NCI-H226 (cell line): ENCODE measurements at regions not wholly inside any gene's neighbourhood (a gene's known extent, or its start where the extent isn't known, plus 50 kb on each side); places are given as distances from the start of the nearest gene placed in this dataset.
"Not testable (repeated sequence)": the region's sequence is repeated elsewhere in the genome, so short reads cannot be mapped to it uniquely, and the experiment has no call there.

Source experiments
- DNase-seq: peaks from one replicate; pipeline ENCODE4 v3.0.0-alpha.2; 2015

DNA sequence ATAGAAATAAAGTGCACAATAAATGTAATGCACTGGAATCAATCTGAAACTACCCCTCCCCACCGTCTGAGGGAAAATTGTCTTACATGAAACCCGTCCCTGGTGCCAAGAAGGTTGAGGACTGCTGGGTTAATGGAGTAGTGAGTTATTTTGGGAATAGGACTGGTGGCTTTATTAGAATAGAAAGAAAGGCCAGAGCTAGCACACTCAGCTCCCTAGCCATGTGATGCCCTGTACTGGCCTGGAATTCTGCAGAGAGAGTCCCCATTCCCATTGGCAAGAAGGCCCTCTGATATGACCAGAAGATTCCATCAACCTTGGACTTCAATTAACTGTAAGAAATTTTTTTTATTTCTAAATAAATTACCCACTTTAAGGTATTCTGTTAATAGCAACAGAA, 393.5 kb upstream of the PCDH9 start:
- no peak for DNase-seq

- no peak for DNase-seq
Observed at GRCh38 chr13:67620665-67621064, 390.5 kb upstream of the PCDH9 start.

DNA sequence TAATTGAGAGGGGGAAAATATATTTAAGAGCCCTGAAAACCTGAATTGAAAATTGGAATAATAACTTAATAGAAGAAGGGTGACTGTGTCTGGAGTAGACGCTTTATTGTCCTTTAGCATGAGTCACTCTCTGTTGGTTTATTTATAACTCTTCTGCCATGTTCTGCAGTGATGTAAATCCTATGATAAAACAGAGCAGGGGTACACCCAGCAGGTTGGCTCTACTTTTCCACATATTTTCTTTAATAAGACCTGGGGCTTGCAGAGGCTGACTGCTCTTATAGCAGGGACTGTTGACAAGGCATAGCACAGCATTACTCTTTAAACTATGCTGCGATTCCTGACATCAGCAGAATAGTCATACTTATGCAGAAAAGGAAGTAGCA, 389.9 kb upstream of the PCDH9 start:
- DNase-seq = no peak

DNA sequence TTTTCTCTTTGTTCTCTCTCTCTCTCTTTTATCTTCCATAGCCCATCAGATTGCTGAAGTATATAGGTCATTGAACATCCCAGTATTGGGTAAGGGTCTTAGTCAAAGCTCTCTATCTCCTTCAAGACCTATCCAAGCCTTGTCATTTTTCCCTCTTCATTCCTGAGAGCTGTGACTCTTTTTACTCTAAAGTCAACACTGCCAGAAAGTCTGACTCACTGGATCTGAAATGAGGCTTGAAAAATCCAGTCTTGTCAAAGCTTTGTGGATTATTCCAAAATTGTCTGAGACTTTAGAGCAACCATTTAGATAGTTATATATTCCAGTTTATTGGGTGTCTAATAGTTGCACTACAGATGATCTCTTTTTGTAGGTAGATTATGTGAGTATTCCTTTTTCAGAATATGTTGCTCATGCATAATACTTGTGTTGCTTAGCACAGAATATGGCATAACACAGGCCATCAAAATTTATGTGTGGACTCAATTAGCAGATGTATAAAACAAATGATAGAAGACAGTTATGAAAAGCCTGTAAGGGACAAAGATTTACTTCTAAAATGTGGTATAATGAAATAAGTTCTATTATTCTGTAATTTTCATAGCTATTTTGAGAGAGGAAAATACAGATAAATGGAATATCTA, 389.3 kb upstream of the PCDH9 start:
- no peak for DNase-seq

DNA sequence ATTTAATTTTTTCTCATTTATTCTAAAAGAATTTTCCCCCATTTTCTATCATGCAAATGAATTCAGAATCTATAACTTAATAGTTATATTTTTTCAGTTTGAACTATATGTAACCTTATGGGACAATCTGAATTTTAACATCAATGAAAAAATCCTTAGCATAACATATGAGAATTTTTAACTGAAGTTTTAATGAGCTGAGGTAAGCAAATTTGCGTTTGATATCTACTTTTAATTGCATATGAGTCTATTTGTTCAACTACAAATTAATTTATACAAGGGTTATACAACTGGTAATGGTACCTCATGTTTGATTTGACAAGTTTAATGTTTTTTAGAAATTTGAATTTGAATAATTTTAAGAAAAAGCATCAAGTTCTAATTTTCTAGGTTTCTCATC, 384.4 kb upstream of the PCDH9 start:
- DNase-seq = no peak

GRCh38 chr13:67614013-67614412, 383.9 kb upstream of the PCDH9 start:
- DNase-seq = no peak

DNA sequence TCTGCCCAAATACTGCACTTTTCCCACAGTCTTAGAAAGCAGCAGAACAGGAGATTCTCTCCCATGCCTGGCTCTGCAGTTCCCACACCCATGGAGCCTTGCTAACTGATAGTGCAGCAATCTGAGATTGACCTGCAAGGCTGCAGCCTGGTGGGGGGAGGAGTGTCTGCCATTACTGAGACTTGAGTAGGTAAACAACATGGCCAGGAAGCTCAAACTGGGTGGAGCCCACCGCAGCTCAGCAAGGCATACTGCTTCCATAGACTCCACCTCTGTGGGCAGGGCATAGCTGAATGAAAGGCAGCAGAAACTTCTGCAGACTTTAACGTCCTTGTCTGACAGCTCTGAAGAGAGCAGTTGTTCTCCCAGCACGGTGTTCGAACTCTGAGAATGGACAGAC, 358.5 kb upstream of the PCDH9 start:
- DNase-seq = no peak

GRCh38 chr13:67577361-67577760, 347.2 kb upstream of the PCDH9 start:
- no peak for DNase-seq

- DNase-seq = peak; percentile 79
Observed at GRCh38 chr13:67574320-67575233, 344.4 kb upstream of the PCDH9 start.

DNA sequence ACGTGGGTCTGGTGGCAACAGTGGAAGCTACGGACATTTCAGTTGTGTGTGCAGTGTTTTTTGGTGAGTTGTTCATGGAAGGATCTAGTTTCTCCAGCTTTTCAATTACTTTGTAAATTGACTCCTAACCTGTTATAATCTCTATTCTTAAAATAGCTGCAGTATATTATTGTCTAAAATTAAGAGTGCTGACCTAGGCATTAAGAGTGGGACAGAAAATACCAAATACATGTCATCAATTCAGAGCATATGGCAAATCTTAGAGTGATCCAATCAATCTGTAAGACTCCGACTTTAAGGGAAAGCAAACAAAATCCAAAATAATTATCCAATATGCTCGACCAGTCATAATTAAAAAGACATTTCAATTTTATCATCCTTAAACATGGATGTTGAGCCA, 338.1 kb upstream of the PCDH9 start:
- no peak for DNase-seq

- no peak for DNase-seq
Observed at GRCh38 chr13:67557642-67558241, 327.6 kb upstream of the PCDH9 start.

DNA sequence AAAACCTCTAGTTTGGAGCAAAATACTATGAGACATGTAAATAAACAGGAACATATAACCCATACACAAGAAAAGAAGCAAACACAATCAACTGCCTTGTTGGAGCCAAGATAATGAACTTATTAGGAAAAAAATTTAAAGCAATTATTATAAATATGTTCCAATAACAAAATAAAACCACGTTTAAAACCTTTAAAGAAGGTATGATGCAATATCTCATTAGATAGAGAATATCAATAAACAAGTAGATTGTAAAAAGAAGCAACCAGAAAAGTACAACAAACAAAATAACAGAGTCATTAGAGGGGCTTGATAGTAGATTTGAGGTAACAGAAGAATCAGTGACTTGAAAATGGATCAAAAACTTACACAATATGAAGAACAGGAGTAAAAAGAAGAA, 327.0 kb upstream of the PCDH9 start:
- DNase-seq = no peak

GRCh38 chr13:67554746-67555452, 324.8 kb upstream of the PCDH9 start:
- no peak for DNase-seq

GRCh38 chr13:67554286-67554685, 324.1 kb upstream of the PCDH9 start:
- DNase-seq = peak; percentile 13

GRCh38 chr13:67549331-67549730, 319.2 kb upstream of the PCDH9 start:
- no peak for DNase-seq

- no peak for DNase-seq
Observed at GRCh38 chr13:67538906-67539305, 308.8 kb upstream of the PCDH9 start.

- DNase-seq = no peak
Observed at GRCh38 chr13:67520886-67521285, 290.8 kb upstream of the PCDH9 start.

DNA sequence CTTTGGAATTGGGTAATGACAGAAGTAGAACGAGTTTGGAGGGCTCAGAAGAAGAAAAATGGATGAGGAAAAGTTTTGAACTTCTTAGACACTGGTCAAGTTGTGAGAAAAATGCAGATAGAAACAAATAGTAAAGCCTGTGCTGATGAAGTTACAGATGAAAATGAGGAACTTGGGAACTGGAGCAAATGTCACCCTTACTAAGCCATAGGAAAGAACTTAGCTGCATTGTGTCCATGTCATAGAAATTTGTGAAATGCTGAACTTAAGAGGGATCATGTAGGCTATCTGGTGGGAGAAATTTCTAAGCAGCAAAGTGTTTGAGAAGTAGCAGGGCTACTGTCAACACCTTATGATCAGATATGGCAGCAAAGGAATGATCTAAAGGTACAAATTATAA, 289.2 kb upstream of the PCDH9 start:
- DNase-seq = no peak

DNA sequence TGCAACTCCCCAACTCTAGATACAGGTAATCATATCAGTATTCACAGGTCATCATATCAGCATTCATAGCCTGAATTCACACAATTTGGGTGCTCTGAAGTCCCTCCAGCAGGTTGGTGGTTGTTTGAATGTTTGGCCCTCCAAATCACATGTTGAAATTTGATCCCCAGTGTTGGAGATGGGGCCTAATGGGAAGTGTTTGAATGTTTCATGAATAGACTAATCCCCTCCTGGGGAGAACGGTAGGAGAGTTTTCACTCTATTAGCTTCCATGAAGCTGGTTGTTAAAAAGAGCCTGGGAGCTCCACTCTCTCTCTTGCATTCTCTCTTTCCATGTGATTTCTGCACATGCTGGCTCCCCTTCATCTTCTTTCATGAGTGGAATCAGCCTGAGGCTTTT, 288.6 kb upstream of the PCDH9 start:
- no peak for DNase-seq

DNA sequence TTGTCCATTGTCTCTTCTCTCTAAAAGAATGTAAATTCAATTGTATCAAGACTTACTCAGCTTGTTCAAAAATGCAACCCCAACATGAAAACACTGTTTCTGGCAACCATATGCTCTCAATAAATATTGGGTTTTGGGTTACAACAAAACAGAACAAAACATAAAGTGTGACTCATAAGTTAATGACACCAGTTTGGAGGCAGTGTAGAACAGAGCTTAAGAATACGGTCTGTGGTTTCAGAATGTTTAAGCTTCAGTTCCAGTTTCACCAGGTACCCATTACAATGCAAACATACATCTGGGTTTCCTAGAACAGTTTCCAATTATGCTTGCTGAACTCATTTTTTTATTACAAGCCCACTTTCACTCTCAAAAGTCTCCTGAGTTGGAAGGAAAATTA, 285.8 kb upstream of the PCDH9 start:
- no peak for DNase-seq

GRCh38 chr13:67509018-67509417, 278.9 kb upstream of the PCDH9 start:
- no peak for DNase-seq

DNA sequence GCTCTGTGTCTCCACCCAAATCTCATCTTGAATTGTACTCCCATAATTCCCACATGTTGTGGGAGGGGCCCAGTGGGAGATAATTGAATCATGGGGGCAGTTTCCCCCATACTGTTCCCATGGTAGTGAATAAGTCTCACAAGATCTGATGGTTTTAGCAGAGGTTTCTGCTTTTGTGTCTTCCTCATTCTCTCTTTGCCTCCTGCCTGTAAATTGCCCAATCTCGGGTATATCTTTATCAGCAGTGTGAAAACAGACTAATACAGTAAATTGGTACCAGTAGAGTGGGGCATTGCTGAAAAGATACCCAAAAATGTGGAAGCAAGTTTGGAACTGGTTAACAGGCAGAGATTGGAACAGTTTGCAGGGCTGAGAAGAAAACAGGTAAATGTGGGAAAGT, 278.1 kb upstream of the PCDH9 start:
- DNase-seq = not testable (repeated sequence)

DNA sequence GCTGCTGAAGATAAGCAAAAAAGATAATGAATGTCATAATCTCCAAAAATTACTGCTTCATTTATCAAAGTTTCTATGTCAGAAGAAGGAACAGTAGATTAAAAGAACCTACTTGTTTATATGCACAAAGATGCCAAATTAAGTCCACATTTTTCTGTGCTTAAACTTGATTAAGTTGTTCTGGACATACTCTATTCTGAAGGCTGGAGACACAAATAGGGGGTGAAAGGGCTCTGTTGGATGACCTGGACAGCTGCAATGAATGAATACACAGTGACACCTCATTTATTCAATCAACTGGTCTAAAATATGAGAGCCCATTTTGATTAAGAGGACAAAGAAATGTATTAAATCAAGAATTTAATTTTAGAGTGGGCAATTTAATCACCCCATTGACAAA, 276.3 kb upstream of the PCDH9 start:
- no peak for DNase-seq

- no peak for DNase-seq
Observed at GRCh38 chr13:67505376-67505775, 275.2 kb upstream of the PCDH9 start.
